Tibial artery (tissue), 4 donors: ENCODE measurements at regions not wholly inside any gene's neighbourhood (a gene's known extent, or its start where the extent isn't known, plus 50 kb on each side); places are given as distances from the start of the nearest gene placed in this dataset.
A peak's percentile ranks its signal among the peaks of the same experiment; 100 is the strongest.
"Not testable (repeated sequence)": the region's sequence is repeated elsewhere in the genome, so short reads cannot be mapped to it uniquely, and the experiment has no call there.

Experiments
- DNase-seq, 2 donors: peaks; one replicate each; pipeline ENCODE4 v3.0.0-alpha.2; 2019
- H3K27ac ChIP-seq, 2 donors: fragments of 200-600 bp; sonication (generic) in 1 of 2; 1 replicate in 1 of 2; 2 replicates in 1 of 2; pipeline ENCODE4 v1.5.1; 2018 to 2019; ENCODE audit warnings: mild to moderate bottlenecking in 1 of 2
- H3K27me3 ChIP-seq, 2 donors: fragments of 200-600 bp; sonication (generic) in 1 of 2; one replicate each; pipeline versions ENCODE4 v1.5.1 to v1.6.0; 2016 to 2019
- H3K36me3 ChIP-seq, 3 donors: fragments of 200-600 bp; sonication (generic) in 2 of 3; one replicate each; pipeline ENCODE4 v1.5.1; 2016 to 2019; ENCODE audit warnings: mild to moderate bottlenecking in 2 of 3
- H3K4me1 ChIP-seq, 4 donors: fragments of 200-600 bp; sonication (generic) in 2 of 4; 1 replicate in 3 of 4; 2 replicates in 1 of 4; pipeline ENCODE4 v1.5.1; 2016 to 2019
- H3K4me3 ChIP-seq, 2 donors: fragments of 200-600 bp; sonication (generic) in 1 of 2; 1 replicate in 1 of 2; 2 replicates in 1 of 2; pipeline ENCODE4 v1.5.1; 2018 to 2019; ENCODE audit warnings: mild to moderate bottlenecking in 2 of 2
- H3K9me3 ChIP-seq, 3 donors: fragments of 200-600 bp; sonication (generic) in 1 of 3; one replicate each; pipeline ENCODE4 v1.5.1; 2016 to 2019
- CTCF ChIP-seq, 2 experiments: fragments of 200-600 bp in 1 of 2; fragments of 450-650 bp in 1 of 2; IDR thresholded peaks; one replicate each; pipeline ENCODE4 v1.5.1; 2017 to 2019; ENCODE audit warnings: antibody characterized with exemption in 2 of 2, mild to moderate bottlenecking in 1 of 2, moderate library complexity in 1 of 2
- intact Hi-C: fragments of 100-400 bp; cut with DNase I; formaldehyde crosslinking; loops from one replicate; pipeline ENCODE4 v1.15.0; 2023; ENCODE audit warnings: low total_unique reads

- no peak overlapping the region for H3K27ac ChIP-seq
- no peak for TF ChIP-seq CTCF (IDR thresholded peaks at IDR 0.05)
- no peak overlapping the region for H3K4me3 ChIP-seq
- intact Hi-C loops = no loop called here
- peaks cover 14 to 44% (median 24%) of the 10 kb centered on the region in 3 donors for H3K36me3 ChIP-seq
- H3K9me3 ChIP-seq = no peaks in the 10 kb centered on the region
- no peaks in the 10 kb centered on the region for H3K4me1 ChIP-seq
- DNase-seq = peak in 1 of 2 donors; percentile 32
- no peaks in the 10 kb centered on the region for H3K27me3 ChIP-seq
These were observed 85.9 kb upstream of the SMURF2 start for GRCh38 chr17:64747938-64748540.

GRCh38 chr17:64742326-64742725 is 80.2 kb upstream of the SMURF2 start:
- DNase-seq = peak in 1 of 2 donors; percentile 34
- Histone ChIP-seq H3K9me3 (no peaks in the 10 kb centered on the region), H3K4me1 (peaks cover 0 to 24% (median 20%) of the 10 kb centered on the region in 4 donors), H3K4me3 (no peak overlapping the region), H3K36me3 (no peaks in the 10 kb centered on the region), H3K27me3 (no peaks in the 10 kb centered on the region), H3K27ac (peak overlapping the region in 1 of 2 donors; percentile 47)
- no peak for TF ChIP-seq CTCF (IDR thresholded peaks at IDR 0.05)
- intact Hi-C loops = no loop called here

GRCh38 chr17:64741916-64742315 is 79.8 kb upstream of the SMURF2 start:
- H3K27me3 ChIP-seq, H3K4me3 ChIP-seq, H3K36me3 ChIP-seq, H3K9me3 ChIP-seq, intact Hi-C loops: not testable (repeated sequence)
- DNase-seq = peak; percentile 66 to 76
- H3K27ac ChIP-seq = peak overlapping the region; percentile 14 to 47
- peaks cover 0 to 24% (median 20%) of the 10 kb centered on the region in 4 donors for H3K4me1 ChIP-seq

GRCh38 chr17:64741038-64741641 is 79.0 kb upstream of the SMURF2 start:
- peak; percentile 59 to 74 for DNase-seq

GRCh38 chr17:64739316-64740058 is 77.4 kb upstream of the SMURF2 start:
- Histone ChIP-seq H3K4me3 (no peak overlapping the region), H3K9me3 (no peaks in the 10 kb centered on the region), H3K27ac (peak overlapping the region in 1 of 2 donors; percentile 14), H3K4me1 (peaks cover 0 to 24% (median 20%) of the 10 kb centered on the region in 4 donors), H3K27me3 (no peaks in the 10 kb centered on the region), H3K36me3 (no peaks in the 10 kb centered on the region)
- DNase-seq = peak in 1 of 2 donors; percentile 59
- TF ChIP-seq CTCF (IDR thresholded peaks at IDR 0.05) = no peak
- intact Hi-C loops = no loop called here

More at GRCh38 chr17:64741038-64741641, 79.0 kb upstream of the SMURF2 start:
- no peak for TF ChIP-seq CTCF (IDR thresholded peaks at IDR 0.05)
- Histone ChIP-seq H3K27me3 (no peaks in the 10 kb centered on the region), H3K4me1 (peaks cover 0 to 24% (median 20%) of the 10 kb centered on the region in 4 donors), H3K36me3 (no peaks in the 10 kb centered on the region), H3K27ac (peak overlapping the region; percentile 14 to 47), H3K4me3 (no peak overlapping the region), H3K9me3 (no peaks in the 10 kb centered on the region)
- intact Hi-C loops = no loop called here
